T-helper 1 cell treated with Interleukin-12 subunit alpha and Interleukin-12 subunit beta and Interleukin-4 antibody, amounts not matched to agents 30 ng/mL and 1 ng/mL, for 36 hours (primary cell): ENCODE measurements at regions not wholly inside any gene's neighbourhood (a gene's known extent, or its start where the extent isn't known, plus 50 kb on each side); places are given as distances from the start of the nearest gene placed in this dataset.
"Not testable (repeated sequence)": the region's sequence is repeated elsewhere in the genome, so short reads cannot be mapped to it uniquely, and the experiment has no call there.

Experiments used
- intact Hi-C: fragments of 100-400 bp; cut with micrococcal nuclease; formaldehyde crosslinking; loops from one replicate; pipeline ENCODE4 v1.15.1; 2024

- intact Hi-C loops, result not testable (repeated sequence)
These were observed 246.4 kb upstream of the TCERG1L start for GRCh38 chr10:131557956-131558355.

DNA sequence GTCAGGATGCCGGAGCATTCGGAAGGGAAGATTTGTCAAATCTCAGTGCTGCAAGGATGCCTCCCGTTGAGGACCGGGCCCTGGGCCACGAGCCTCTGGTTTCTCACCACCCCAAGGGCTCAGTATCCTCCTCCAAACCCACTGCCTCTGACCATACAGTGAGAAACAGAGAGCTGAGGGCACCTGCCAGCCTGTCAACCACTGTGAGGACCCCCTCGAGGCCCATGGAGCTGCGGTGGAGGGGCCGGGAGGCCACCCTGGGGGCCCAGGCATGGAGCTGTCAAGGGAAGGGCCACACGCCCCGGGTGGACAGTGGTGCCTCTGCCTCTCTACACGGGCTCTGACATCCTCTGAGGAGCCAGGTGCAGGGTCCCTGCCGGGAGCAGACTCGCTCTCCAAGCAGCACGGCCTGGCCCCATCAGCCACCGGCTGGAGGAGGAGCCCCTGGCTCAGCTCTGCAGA is 248.0 kb upstream of the TCERG1L start:
- intact Hi-C loops, result no loop called here

GRCh38 chr10:131560166-131560565 is 248.6 kb upstream of the TCERG1L start:
- intact Hi-C loops, result no loop called here

GRCh38 chr10:131560706-131561355 is 249.3 kb upstream of the TCERG1L start:
- intact Hi-C loops, result no loop called here

DNA sequence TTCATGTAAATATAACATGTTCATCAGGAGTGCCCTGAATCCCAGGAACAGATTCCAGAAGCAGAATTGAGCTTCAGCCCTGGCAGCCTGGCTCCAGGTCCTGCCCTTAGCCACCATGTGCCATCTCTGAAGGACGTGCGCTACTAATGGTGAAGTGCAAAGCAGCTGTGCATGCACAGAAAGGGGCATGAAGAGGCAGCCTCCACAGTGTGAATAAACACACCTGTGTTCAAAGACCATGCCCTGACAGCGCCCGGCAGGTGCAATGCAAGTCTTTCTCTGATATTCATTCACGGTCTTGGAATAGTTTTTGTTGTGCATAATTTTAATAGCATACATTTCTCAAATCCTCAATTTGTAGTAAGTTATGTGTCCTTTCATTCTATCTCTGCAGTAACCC is 250.4 kb upstream of the TCERG1L start:
- intact Hi-C loops, result no loop called here

DNA sequence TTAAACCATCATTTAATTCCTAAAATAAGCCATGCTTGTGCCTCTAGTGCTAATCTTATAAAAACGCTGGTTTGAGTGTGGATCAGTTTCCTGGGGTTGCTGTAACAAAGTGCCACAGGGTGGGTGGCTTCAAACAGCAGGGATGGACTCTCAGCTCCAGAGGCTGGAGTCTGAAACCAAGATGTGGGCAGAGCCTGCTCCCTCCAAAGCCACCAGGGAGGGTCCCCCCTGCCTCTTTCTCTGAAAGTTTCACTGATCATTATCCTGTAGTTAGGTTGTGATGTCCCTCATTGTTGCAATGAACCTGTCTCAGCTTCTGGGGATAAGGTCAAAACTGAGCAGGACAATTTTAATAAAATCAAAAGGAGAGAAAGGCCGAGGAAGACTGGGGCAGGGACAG is 251.9 kb upstream of the TCERG1L start:
- intact Hi-C loops, result no loop called here

- intact Hi-C loops, result no loop called here
These were observed 256.0 kb upstream of the TCERG1L start for GRCh38 chr10:131567279-131568162.

DNA sequence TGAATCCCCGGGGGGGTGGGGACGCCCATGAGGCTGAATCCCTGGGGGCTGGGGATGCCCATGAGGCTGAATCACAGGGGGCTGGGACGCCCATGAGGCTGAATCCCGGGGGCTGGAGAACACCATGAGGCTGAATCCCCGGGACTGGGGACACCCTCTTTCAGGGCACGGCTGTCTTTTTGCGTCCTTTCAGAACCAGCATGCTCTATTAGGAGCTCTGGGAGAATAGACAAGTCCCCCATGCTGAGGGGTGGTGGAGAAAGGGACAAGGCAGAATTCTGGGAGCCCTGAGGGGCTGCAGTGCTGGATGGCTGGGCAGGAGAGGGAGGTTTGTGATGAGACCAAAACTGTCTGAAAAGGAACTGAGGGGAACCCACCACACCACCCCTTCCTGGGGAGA is 257.3 kb upstream of the TCERG1L start:
- intact Hi-C loops, result no loop called here

DNA sequence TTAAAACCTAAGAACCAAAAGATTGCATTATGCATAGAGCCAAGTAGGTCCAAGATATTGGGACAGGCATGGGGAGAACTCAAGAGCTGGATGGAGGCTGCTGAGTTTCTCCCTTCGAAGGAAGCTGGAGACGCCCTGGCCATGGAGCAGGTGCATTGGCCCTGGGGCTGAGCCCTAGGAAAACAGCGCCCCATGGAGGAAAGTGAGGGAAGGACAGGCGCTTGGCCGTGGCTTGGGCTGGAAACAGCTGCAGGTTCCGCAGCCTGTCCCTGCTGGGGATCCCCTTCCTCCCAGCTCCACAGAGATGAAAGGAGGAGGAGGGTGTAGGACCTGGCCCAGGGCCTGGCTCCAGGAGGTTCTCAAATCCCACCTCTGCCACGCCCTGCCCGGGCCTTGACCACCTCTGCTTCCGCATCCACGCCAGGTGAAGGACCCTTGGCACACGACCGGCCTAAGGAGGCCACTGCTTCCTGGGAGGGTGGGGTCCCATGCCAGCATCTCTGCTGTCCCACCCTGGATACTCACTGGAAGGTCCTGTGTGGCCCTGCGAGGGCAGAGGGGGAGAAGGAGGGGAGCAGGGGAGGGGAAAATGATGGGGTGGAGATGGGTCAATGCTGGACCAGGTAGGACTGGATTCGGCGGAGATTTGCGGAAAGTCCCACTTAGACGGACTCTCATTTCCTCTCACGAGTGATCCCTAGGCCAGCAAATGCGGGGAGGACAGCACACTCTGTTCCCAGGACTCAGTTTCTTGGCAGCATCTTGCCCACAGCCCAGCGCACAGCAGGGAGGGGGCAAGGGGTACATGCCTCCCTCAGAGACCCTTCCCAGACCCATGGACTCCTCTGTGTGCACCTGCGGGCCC is 258.6 kb upstream of the TCERG1L start:
- intact Hi-C loops, result no loop called here

- intact Hi-C loops, result no loop called here
These were observed 259.3 kb upstream of the TCERG1L start for GRCh38 chr10:131570716-131571307.

- intact Hi-C loops, result no loop called here
These were observed 259.8 kb upstream of the TCERG1L start for GRCh38 chr10:131571346-131571745.

DNA sequence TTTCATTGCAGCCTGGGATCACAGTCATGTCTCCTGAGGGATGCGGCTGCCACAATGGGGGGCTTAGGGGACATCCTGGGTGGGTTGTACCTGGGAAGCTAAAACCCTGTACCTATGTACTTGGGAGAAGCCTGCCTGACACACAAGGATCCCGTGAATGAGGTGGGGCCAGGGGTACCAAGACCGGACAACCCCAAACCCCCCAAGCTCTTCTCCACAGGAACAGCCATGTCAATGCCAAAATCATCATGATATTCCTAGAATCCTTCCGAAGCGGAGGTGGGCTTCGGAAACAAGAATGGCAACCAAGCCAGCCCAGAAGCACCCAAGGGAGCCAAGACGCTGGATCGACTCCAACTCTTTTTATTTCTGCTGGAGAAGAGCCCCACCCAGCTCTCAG is 260.3 kb upstream of the TCERG1L start:
- intact Hi-C loops, result no loop called here

DNA sequence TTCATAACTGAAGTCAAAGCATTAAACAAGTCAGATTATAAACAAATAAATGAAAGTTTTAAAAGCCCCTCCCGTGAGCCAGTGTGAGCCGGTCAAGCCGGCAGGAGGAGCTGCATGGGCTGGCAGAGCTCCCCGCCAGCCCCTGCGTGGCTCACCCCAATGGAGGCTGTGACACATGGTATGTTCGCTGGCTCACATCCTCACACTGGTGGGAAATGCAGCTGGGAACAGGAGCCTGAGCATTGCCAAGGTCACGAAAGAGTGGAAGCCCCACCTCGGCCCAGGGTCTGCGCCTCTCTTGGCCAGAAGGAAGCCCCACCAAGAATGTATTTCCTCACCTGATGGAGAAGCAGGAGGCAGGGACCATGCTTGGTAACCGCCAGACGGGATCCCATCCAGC is 261.7 kb upstream of the TCERG1L start:
- intact Hi-C loops, result no loop called here

DNA sequence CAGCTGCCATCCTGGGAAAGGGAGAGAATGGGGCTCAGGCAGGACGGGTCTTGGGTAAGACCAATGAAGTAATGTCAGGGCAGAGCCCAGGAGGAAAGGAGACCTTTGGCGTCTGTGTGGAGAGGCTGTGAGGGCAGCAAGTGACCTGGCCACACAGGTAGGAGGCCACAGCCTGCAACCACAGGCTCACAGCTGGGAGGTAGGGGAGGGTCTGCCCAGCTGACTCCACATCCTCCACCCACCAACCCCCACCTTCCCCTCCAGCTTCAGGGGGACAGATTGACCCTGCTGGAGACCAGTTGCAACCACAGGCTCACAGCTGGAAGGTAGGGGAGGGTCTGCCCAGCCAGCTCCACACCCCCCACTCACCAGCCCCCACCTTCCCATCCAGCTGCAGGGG is 262.2 kb upstream of the TCERG1L start:
- intact Hi-C loops, result no loop called here

DNA sequence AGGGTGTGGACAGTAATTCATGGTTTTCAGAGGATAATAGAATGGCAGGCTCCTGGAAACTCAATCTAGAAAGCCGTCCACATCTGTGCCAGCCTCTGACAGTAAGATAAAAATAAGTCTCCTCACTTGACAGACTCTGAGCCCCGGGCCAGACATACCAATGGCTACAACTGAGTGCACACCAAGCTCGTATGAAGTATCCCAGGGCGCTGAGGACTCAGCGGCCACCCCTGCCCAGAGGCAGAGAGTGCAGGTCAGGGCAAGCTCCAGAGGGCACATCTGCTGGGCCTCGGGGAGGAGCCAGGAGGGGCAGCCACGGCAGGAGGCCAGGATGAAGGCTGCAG is 262.8 kb upstream of the TCERG1L start:
- intact Hi-C loops, result no loop called here

- intact Hi-C loops, result no loop called here
These were observed 263.3 kb upstream of the TCERG1L start for GRCh38 chr10:131574707-131575430.

DNA sequence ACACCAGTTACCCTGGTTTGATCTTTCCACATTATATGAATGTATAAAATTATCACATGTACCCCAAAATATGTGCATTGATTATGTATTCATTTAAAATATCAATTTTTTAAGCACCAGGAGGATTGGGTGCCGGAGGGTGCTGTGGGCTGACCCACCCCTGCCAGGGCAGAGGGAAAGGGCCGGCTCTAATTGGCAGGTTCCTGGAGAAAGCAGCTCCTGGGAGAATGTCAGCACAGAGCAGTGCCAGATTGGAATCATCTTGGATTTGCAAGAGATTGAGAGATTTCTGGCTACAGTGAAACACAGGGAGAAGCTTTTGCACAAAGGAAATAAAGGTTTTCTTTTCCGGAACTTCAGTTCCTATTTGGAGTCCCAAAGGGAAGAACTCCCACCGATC is 264.4 kb upstream of the TCERG1L start:
- intact Hi-C loops, result no loop called here

GRCh38 chr10:131576341-131577177 is 265.0 kb upstream of the TCERG1L start:
- intact Hi-C loops, result no loop called here

- intact Hi-C loops, result no loop called here
These were observed 265.6 kb upstream of the TCERG1L start for GRCh38 chr10:131577178-131577555.
